ENCODE measurements at regions not wholly inside any gene's neighbourhood (a gene's known extent, or its start where the extent isn't known, plus 50 kb on each side); places are given as distances from the start of the nearest gene placed in this dataset.
A peak's percentile ranks its signal among the peaks of the same experiment; 100 is the strongest.

GRCh38 chr17:77297693-77298666 lies 157.2 kb downstream of the SEC14L1 start (continued):
- TF ChIP-seq ZNF766 (CRISPR knock-in tag; IDR thresholded peaks at IDR 0.05; ENCODE audit: borderline replicate concordance): 0 out of 2 replicates have a peak, but pooled peaks have one; percentile 40
- TF ChIP-seq SNAPC2 (CRISPR knock-in tag; IDR thresholded peaks at IDR 0.05): 0 out of 2 replicates have a peak, but pooled peaks have one; percentile 7
- no peak for TF ChIP-seq DRAP1 (CRISPR knock-in tag; IDR thresholded peaks at IDR 0.05)
- 0 out of 2 replicates have a peak, but pooled peaks have one; percentile 29 for TF ChIP-seq ZBTB10 (CRISPR knock-in tag; IDR thresholded peaks at IDR 0.05; ENCODE audit: borderline replicate concordance)
- peak; percentile 15 for TF ChIP-seq RBM22 (optimal IDR thresholded peaks at IDR 0.05; ENCODE audit: low read length)
- no peak for TF ChIP-seq MED1 (CRISPR knock-in tag; IDR thresholded peaks at IDR 0.05)
- no peak for TF ChIP-seq ATF3 (CRISPR knock-in tag; IDR thresholded peaks at IDR 0.05)
- no peak for TF ChIP-seq PPARG (CRISPR knock-in tag; conservative IDR thresholded peaks at IDR 0.05)
- no peak for TF ChIP-seq ZNF569 (CRISPR knock-in tag; IDR thresholded peaks at IDR 0.05; ENCODE audit: borderline replicate concordance)
- no peak for TF ChIP-seq MXD1 (CRISPR knock-in tag; IDR thresholded peaks at IDR 0.05)
- no peak for TF ChIP-seq HOXA3 (CRISPR knock-in tag; IDR thresholded peaks at IDR 0.05)
- TF ChIP-seq ZNF333 (CRISPR knock-in tag; IDR thresholded peaks at IDR 0.05; ENCODE audit: borderline replicate concordance): peak; percentile 38; the same call in 1 of the 2 replicates
- TF ChIP-seq DPF2 (CRISPR knock-in tag; IDR thresholded peaks at IDR 0.05; ENCODE audit: borderline replicate concordance, low read depth): no peak
- no peak for TF ChIP-seq U2AF1 (optimal IDR thresholded peaks at IDR 0.05; ENCODE audit: low read depth, low read length)
- TF ChIP-seq SCMH1 (CRISPR knock-in tag; IDR thresholded peaks at IDR 0.05; ENCODE audit: borderline replicate concordance): no peak
- no peak for TF ChIP-seq ZNF781 (CRISPR knock-in tag; IDR thresholded peaks at IDR 0.05; ENCODE audit: borderline replicate concordance, not compliant biosample characterization)
- no peak for TF ChIP-seq ARID3A (IDR thresholded peaks at IDR 0.05; ENCODE audit: low read depth, low read length)
- TF ChIP-seq SOX5 (CRISPR knock-in tag; IDR thresholded peaks at IDR 0.05; ENCODE audit: borderline replicate concordance): no peak
- TF ChIP-seq ZNF280B (CRISPR knock-in tag; IDR thresholded peaks at IDR 0.05; ENCODE audit: borderline replicate concordance): no peak
- no peak for TF ChIP-seq SP1 (IDR thresholded peaks at IDR 0.05)
- TF ChIP-seq SP1 (CRISPR knock-in tag; IDR thresholded peaks at IDR 0.05): peak; percentile 13; the same call in 1 of the 2 replicates
- TF ChIP-seq HES4 (CRISPR knock-in tag; IDR thresholded peaks at IDR 0.05; ENCODE audit: borderline replicate concordance): no peak

Data from HepG2 (cell line).